Renal cortex interstitium (tissue), 11 donors: ENCODE measurements at regions not wholly inside any gene's neighbourhood (a gene's known extent, or its start where the extent isn't known, plus 50 kb on each side); places are given as distances from the start of the nearest gene placed in this dataset.
A peak's percentile ranks its signal among the peaks of the same experiment; 100 is the strongest.
"Not testable (repeated sequence)": the region's sequence is repeated elsewhere in the genome, so short reads cannot be mapped to it uniquely, and the experiment has no call there.

Experiments
- DNase-seq, 11 donors: peaks; one replicate each; pipeline ENCODE4 v3.0.0-alpha.2; 2013; ENCODE audit warnings: low read depth in 9 of 11, low spot score in 4 of 11; ENCODE audit errors: extremely low read depth in 1 of 11

DNA sequence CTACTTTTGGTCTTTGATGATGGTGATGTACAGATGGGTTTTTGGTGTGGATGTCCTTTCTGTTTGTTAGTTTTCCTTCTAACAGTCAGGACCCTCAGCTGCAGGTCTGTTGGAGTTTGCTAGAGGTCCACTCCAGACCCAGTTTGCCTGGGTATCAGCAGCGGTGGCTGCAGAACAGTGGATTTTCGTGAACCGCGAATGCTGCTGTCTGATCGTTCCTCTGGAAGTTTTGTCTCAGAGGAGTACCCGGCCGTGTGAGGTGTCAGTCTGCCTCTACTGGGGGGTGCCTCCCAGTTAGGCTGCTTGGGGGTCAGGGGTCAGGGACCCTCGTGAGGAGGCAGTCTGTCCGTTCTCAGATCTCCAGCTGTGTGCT, 56.6 kb upstream of the TNFAIP8 start:
- not testable (repeated sequence) for DNase-seq

DNA sequence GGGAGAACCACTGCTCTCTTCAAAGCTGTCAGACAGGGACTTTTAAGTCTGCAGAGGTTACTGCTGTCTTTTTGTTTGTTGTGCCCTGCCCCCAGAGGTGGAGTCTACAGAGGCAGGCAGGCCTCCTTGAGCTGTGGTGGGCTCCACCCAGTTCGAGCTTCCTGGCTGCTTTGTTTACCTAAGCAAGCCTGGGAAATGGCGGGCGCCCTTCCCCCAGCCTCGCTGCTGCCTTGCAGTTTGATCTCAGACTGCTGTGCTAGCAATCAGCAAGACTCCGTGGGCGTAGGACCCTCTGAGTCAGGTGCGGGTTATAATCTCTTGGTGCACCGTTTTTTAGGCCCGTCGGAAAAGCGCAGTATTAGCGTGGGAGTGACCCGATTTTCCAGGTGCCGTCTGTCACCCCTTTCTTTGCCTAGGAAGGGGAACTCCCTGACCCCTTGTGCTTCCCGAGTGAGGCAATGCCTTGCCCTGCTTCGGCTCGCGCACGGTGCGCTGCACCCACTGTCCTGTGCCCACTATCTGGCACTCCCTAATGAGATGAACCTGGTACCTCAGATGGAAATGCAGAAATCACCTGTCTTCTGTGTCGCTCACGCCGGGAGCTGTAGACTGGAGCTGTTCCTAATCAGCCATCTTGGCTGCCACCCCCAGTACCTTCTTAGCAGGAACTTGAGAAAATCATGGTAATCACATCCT, 56.1 kb upstream of the TNFAIP8 start:
- not testable (repeated sequence) for DNase-seq

- DNase-seq: no peak
Measured at GRCh38 chr5:119300311-119300670, 55.5 kb upstream of the TNFAIP8 start.

DNA sequence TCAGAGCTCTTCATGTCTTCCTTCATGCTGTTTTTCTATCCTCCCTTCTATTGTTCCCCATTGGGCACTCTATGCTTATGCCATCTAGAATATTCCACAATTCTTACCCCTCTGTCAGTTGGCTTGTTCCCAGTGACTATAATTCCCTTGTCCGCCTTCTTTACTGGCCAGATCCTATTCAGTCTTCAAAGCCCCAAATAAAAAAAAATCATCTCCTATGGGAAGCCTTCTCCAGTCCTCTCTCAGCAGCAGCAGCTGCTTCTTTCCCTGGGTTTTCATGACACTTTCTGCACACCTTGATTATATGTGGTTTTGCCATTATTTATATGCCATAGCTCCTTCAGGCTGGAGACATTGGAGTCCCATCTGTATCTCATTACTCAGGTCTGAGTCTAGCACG, 54.6 kb upstream of the TNFAIP8 start:
- no peak for DNase-seq

GRCh38 chr5:119301906-119302305, 53.9 kb upstream of the TNFAIP8 start:
- DNase-seq: no peak

DNA sequence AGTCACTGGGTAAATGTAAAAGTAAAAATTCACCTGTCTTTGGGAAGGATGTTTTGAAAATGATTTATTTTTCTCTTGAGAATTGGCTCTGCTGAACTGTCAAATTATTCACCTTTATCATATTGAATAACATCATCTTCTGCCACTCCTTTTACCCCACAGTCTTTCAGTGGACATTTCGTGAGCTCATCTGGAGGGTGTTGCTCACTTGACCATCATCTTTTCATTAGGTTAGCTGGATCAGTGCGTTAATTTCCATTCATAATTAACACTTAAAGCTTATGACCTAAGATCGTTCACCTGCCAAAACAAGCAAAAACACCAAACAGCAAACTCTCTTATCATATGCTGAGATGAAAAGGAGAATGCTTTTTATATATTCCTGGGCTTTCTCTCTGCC, 53.4 kb upstream of the TNFAIP8 start:
- no peak for DNase-seq

- peak in 6 of 11 donors; percentile 43 to 70 (median 59) for DNase-seq
Measured at GRCh38 chr5:119302916-119303897, 52.6 kb upstream of the TNFAIP8 start.

GRCh38 chr5:119304439-119305211, 51.2 kb upstream of the TNFAIP8 start:
- no peak for DNase-seq
